ENCODE measurements at regions not wholly inside any gene's neighbourhood (a gene's known extent, or its start where the extent isn't known, plus 50 kb on each side); places are given as distances from the start of the nearest gene placed in this dataset.

DNA sequence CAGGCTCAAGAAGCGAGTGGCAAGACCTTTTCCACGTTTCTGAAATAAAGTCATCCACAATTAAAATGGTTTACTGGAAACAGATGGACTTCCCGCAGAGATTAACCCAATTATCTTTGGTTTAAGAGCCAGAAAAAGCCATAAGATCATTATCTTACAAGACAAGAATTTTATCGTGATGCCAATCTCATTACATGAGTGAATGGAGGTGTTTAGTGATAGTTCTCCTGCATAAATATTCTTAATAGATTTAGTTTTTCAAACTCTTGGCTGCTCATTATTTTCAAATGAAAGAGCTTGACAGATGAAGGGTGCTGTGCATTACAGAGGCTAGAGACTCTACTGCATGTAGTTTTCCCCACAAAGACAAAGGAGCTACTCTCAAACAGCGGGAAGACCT, 1028.4 kb upstream of the PIK3C3 start:
- no peak for DNase-seq

GRCh38 chr18:40925071-40925541, 1029.9 kb upstream of the PIK3C3 start:
- no peak for DNase-seq

- no peak for DNase-seq
These were observed 1033.0 kb upstream of the PIK3C3 start for GRCh38 chr18:40921845-40922629.

DNA sequence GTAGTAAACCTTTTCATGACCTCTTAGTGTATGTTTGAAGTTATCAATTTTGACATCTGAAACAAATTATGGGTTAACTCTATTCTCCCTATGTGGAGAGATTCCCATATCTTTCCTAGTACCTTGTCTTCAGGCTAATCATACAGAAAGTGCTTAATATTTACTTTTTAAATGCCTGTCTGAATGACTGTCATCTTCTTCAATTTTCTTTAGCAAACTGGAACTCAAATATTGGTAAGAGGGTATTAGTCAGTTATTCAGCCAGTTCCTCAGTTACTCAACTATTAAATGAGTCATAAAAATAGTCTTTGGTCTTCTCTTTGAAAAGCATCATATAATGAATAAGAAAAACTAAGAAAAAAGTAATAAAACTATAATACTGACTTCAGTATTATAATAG, 1038.0 kb upstream of the PIK3C3 start:
- DNase-seq, result no peak

DNA sequence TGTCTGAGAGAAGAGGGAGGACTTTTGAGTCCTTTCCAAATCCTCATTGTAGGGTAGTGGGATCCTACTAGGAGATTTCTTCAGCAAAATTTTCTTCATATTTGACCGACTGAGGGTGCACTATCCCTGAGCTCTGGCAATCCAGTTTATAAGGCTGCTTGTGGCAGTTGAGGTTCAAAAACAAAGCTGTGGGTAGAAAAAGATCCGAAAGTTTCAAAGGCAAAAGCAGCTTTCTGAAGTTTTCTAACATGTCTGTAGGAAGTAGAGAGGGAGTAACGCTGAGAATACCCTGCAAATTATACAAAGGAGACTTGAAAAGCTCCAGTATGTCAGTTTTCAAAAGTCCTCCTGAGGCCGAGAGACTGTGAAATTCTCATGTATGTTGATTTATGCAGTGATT, 1039.3 kb upstream of the PIK3C3 start:
- DNase-seq, result no peak

DNA sequence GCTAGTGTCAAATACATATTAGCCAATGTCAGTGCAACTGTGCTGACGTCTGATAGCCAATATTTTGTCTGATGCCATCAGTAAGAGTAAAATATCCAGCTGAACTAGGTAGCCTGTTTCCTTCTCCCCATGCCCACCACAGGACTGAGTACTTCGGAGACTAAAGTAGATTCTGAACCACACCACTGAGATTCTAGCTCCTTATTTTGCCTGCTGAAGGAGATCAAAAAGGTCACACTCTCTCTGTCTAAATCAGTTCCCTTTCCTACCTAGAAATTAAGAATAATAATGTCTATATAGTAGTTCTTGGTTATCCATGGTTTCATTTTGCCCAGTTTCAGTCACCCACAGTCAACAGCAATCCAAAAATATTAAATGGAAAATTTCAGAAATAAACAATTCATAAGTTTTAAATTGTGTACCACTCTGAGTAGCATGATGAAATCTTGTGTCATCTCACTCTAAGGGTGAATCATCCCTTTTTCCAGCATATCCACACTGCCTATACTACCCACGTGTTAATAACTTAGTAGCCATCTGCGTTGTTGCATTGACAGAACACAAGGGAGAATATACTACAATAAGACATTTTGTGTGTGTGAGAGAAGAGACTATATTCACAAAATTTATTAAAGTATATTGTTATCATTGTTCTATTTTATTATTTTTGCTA, 1043.3 kb upstream of the PIK3C3 start:
- no peak for DNase-seq

DNA sequence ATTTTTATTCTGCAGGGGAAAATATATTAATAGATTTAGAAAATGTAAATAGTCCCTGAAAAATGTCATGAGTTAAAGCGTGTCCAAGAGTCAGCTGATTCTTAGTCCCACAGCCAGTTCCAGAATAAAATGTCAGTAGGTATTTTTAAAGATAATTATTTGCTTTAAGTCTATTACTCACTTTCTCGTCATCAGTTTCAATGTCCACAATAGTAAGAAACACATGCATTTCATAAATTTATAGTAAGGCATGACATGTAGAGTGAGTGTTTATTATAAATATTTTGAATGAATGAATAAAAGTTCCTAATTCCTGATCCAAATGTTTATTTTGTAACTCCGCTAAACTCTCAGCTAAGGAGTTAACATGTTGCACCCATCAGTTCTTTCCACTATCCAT, 1044.0 kb upstream of the PIK3C3 start:
- no peak for DNase-seq

- DNase-seq, result no peak
These were observed 1047.2 kb upstream of the PIK3C3 start for GRCh38 chr18:40907842-40908241.

GRCh38 chr18:40904295-40904694, 1050.7 kb upstream of the PIK3C3 start:
- DNase-seq, result no peak

- DNase-seq, result no peak
These were observed 1052.6 kb upstream of the PIK3C3 start for GRCh38 chr18:40902436-40902835.

DNA sequence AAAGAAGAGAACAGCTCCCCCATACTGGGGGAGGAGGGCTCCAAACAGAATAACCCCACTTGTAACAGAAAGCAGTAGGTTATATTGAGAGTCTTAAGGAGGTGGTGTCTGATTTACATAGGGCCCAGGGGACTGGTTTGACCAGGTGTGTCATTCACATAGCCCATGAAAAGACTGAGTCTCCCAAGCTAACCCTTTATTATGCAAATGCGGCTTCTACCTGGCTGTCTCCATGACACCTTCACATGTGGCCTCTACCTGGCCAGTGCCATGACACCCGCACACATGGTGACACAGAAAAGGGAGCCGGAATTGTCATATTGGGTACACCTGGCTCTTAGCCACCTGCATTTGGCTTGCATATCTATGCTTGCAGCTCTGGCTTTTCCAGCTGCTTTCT, 1057.2 kb upstream of the PIK3C3 start:
- no peak for DNase-seq

DNA sequence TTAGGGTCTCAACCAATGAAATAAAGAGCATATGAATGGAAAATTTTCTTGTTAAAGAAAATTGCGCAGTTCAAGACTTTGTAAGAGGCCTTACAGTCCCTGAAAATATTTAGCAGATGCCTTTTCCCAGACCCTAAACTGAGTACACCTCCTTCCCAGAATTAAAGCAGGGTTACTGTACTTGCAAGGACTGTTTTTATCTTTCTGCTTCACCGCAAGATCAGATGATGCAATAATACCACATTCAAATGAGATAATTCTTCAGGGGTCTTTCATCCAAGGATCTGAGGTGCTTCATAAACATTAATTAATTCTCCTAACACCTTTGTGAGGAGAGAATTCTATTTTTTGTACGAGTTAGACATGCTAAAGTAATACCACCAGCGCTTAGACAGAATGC, 1071.8 kb upstream of the PIK3C3 start:
- no peak for DNase-seq

DNA sequence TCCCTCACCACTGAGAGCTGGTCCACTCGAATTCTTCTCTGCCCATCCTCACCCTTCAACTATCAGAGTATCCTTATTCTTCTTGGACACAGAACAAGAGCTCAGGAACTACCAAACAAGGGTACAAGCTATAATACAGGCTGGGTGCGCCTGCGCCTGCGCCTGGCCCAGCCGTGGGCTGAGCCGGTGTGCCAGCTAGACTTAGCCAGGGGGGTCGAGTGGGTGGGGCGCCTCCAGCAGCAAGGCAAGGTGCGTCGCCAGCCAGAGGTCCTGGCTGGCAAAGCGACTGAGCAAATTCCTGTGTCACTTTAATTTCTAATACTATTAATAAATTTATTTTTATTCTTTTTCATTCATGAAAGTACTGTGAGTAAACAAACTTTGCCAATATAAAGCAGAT, 1072.6 kb upstream of the PIK3C3 start:
- DNase-seq, result no peak

GRCh38 chr18:40878371-40878770, 1076.7 kb upstream of the PIK3C3 start:
- DNase-seq, result no peak

- no peak for DNase-seq
These were observed 1077.9 kb upstream of the PIK3C3 start for GRCh38 chr18:40877096-40877495.

GRCh38 chr18:40875101-40875615, 1079.9 kb upstream of the PIK3C3 start:
- no peak for DNase-seq

DNA sequence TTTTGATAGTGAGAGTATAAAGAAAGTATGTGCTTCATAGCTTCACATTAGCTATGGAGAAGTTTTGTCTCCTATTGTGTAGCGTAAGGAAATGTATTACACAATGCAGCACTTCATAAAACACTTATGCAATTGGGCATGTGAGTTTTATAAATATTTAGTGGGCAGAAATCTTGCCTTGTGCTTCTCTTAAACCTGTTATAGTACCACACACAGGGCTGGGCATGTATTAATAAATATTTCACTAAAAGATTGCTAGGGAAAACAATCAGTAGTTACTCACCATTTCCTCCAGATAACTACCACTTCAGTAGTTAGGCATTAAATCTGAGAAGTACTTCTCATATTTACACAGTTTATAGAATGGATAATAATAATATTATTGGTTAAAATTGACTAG, 1080.8 kb upstream of the PIK3C3 start:
- no peak for DNase-seq

- no peak for DNase-seq
These were observed 1086.8 kb upstream of the PIK3C3 start for GRCh38 chr18:40868110-40868858.

DNA sequence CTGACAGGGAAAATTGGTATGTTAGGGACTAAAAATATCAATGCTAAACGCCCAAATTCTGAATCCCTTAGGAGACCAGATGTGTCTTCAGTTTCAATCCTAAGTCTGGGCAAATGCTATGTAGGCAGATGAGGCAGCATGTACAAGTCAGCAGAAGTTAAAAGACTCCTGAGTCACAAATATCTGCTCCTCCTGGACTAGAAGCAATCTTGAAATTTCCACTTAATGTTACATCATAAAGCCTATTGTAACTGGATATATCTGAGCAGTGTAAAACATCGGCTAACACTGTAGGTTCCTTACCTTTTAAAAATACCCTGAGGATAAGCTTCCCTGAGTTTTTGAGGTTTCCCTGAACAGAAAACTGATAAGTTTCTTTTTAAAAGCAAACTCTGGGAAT, 1087.6 kb upstream of the PIK3C3 start:
- DNase-seq, result no peak

DNA sequence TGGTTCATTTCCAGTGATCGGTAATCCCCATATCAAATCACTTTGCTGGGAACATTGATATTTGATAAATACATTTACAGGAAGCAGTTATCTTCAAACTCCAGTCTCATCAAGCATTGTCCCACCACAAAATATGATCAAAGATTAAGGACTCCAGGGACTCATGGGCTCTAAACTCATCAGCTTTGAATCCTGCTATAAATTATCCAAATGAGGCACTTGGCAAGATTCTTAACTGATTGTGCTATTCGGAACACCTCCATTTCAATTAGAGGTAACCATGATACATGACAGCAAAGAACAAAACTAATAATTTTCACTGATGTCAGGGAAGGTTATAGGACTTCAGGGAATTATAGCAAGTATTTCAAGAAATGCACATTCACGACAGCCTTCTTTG, 1088.1 kb upstream of the PIK3C3 start:
- DNase-seq, result no peak

DNA sequence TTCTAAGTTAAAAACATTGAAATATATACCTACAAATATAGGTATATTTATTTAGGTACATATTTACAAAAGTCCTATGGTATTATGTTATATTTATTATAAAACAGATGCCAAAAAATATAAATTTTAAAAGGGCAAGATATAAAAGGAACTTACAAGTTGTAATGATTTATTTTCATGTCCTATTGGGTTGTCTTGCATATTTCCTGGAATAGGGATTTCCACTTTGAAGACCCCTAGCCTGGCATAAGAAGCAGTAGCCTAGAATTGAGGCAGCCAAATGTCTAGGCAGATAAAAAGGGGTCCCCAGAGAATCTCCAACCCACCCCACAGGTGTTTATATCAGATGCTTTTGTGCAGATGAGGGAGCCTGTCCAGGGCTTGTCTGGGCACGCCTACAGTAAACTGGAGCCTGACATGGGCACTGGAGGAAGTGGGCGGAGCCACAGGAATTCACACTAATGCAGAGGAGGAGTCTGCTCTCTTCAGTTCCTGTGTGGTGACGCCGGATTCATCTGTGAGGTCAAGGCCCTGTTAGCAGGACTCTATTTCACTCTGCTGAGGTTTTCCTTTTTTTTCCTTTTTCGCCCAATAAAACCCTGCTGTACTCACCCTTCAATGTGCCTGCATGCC, 1088.9 kb upstream of the PIK3C3 start:
- no peak for DNase-seq

DNA sequence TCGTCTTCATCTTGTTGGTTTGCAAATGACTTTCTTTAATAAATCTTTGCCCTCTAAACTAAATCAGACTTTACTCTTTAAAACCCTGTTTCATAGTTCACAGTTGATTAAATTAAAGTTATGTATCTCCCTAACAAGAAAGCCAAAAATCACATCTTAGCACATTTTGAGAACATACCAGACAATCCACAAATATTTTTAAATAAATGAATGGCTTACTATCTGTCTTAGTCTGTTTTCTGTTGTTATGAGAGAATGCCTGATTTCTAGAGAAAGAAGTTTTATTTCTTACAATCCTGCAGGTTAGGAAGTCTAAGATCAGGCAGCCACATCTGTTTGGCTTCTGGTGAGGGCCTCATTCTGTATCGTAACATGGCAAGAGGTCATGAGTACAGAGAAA, 1090.2 kb upstream of the PIK3C3 start:
- DNase-seq, result no peak

GRCh38 chr18:40863801-40864200, 1091.2 kb upstream of the PIK3C3 start:
- DNase-seq, result no peak

Data from NCI-H1048 (cell line).